SK-N-SH treated with all-trans-retinoic acid at 6 μM for 48 hours (cell line): ENCODE measurements at regions not wholly inside any gene's neighbourhood (a gene's known extent, or its start where the extent isn't known, plus 50 kb on each side); places are given as distances from the start of the nearest gene placed in this dataset.

Source experiments
- ATAC-seq: fragments of 200-7000 bp; cut with Tn5 transposase; 3 replicates; pipeline ENCODE4 v1.9.1; 2020; ENCODE audit warnings: mild to moderate bottlenecking, moderate library complexity
- ARNTL ChIP-seq: fragments of 450-650 bp; formaldehyde crosslinking; IDR thresholded peaks from 2 replicates; pipeline ENCODE4 v1.5.0; 2020; ENCODE audit warnings: low read depth, mild to moderate bottlenecking, moderate library complexity, borderline replicate concordance
- BACH2 ChIP-seq: fragments of 250-450 bp; sonication (Bioruptor Pico); IDR thresholded peaks from 2 replicates; pipeline ENCODE4 v1.9.0; 2021; ENCODE audit warnings: mild to moderate bottlenecking, borderline replicate concordance
- CSDC2 ChIP-seq: fragments of 250-450 bp; sonication (Bioruptor Pico); IDR thresholded peaks from 2 replicates; pipeline ENCODE4 v1.5.0; 2020; ENCODE audit warnings: mild to moderate bottlenecking, moderate library complexity
- CSRNP3 ChIP-seq: fragments of 250-450 bp; sonication (Bioruptor Pico); IDR thresholded peaks from 2 replicates; pipeline ENCODE4 v1.5.1; 2021; ENCODE audit warnings: mild to moderate bottlenecking, moderate library complexity
- ESRRG ChIP-seq: fragments of 250-450 bp; sonication (Bioruptor Pico); IDR thresholded peaks from 2 replicates; pipeline ENCODE4 v1.6.1; 2021; ENCODE audit warnings: mild to moderate bottlenecking
- GLIS3 ChIP-seq: fragments of 250-450 bp; sonication (Bioruptor Pico); IDR thresholded peaks from 2 replicates; pipeline ENCODE4 v1.5.0; 2020; ENCODE audit warnings: mild to moderate bottlenecking, moderate library complexity
- ISL1 ChIP-seq: fragments of 250-450 bp; sonication (Bioruptor Pico); IDR thresholded peaks from 2 replicates; pipeline ENCODE4 v2.1.2; 2022; ENCODE audit warnings: mild to moderate bottlenecking, moderate library complexity
- OSR1 ChIP-seq: fragments of 250-450 bp; sonication (Bioruptor Pico); IDR thresholded peaks from 2 replicates; pipeline ENCODE4 v1.8.0; 2022; ENCODE audit warnings: moderate library complexity, mild to moderate bottlenecking, inconsistent platforms
- PATZ1 ChIP-seq: fragments of 250-450 bp; sonication (Bioruptor Pico); IDR thresholded peaks from 2 replicates; pipeline ENCODE4 v1.8.0; 2020; ENCODE audit warnings: mild to moderate bottlenecking, moderate library complexity, borderline replicate concordance
- POU6F1 ChIP-seq: fragments of 250-450 bp; sonication (Bioruptor Pico); IDR thresholded peaks from 2 replicates; pipeline ENCODE4 v1.8.0; 2021; ENCODE audit warnings: low read depth, mild to moderate bottlenecking, moderate library complexity, borderline replicate concordance
- PPARA ChIP-seq: fragments of 250-450 bp; sonication (Bioruptor Pico); IDR thresholded peaks from 2 replicates; pipeline ENCODE4 v1.5.0; 2020; ENCODE audit warnings: mild to moderate bottlenecking, borderline replicate concordance
- RARB ChIP-seq: fragments of 250-450 bp; sonication (Bioruptor Pico); IDR thresholded peaks from 2 replicates; pipeline ENCODE4 v1.8.0; 2021; ENCODE audit warnings: mild to moderate bottlenecking, moderate library complexity
- SNAI2 ChIP-seq: fragments of 250-450 bp; sonication (Bioruptor Pico); IDR thresholded peaks from 2 replicates; pipeline ENCODE4 v1.5.0; 2020; ENCODE audit warnings: mild to moderate bottlenecking, moderate library complexity
- TCF4 ChIP-seq: fragments of 250-450 bp; sonication (Bioruptor Pico); IDR thresholded peaks from 2 replicates; pipeline ENCODE4 v1.8.0; 2021; ENCODE audit warnings: mild to moderate bottlenecking, moderate library complexity, borderline replicate concordance
- TOX ChIP-seq: fragments of 250-450 bp; sonication (Bioruptor Pico); IDR thresholded peaks from 2 replicates; pipeline ENCODE4 v1.8.0; 2021; ENCODE audit warnings: mild to moderate bottlenecking, moderate library complexity, borderline replicate concordance
- TSHZ2 ChIP-seq: fragments of 250-450 bp; sonication (Bioruptor Pico); IDR thresholded peaks from 2 replicates; pipeline ENCODE4 v1.5.0; 2020; ENCODE audit warnings: mild to moderate bottlenecking, moderate library complexity
- ZFP3 ChIP-seq: fragments of 250-450 bp; sonication (Bioruptor Pico); IDR thresholded peaks from 2 replicates; pipeline ENCODE4 v1.5.0; 2020; ENCODE audit warnings: mild to moderate bottlenecking, moderate library complexity
- ZFP30 ChIP-seq: fragments of 450-650 bp; formaldehyde crosslinking; IDR thresholded peaks from 2 replicates; pipeline ENCODE4 v1.5.0; 2022; ENCODE audit warnings: mild to moderate bottlenecking, moderate library complexity
- ZNF565 ChIP-seq: fragments of 450-650 bp; formaldehyde crosslinking; conservative IDR thresholded peaks from 2 replicates; pipeline ENCODE4 v1.5.0; 2020; ENCODE audit warnings: low read depth, mild to moderate bottlenecking, moderate library complexity
- ZNF70 ChIP-seq: fragments of 450-650 bp; formaldehyde crosslinking; IDR thresholded peaks from 2 replicates; pipeline ENCODE4 v1.5.0; 2020; ENCODE audit warnings: mild to moderate bottlenecking, moderate library complexity
- ZNF8 ChIP-seq: fragments of 450-650 bp; formaldehyde crosslinking; IDR thresholded peaks from 2 replicates; pipeline ENCODE4 v1.5.0; 2020; ENCODE audit warnings: mild to moderate bottlenecking, moderate library complexity
- TF ChIP-seq, protein P1 (sequence below): fragments of 250-450 bp; sonication (Bioruptor Pico); IDR thresholded peaks from 2 replicates; pipeline ENCODE4 v1.5.1; 2020; ENCODE audit warnings: low read depth, mild to moderate bottlenecking, moderate library complexity

GRCh38 chr6:160863782-160864181 is 127.8 kb upstream of the MAP3K4 start (continued):
- no peak for TF ChIP-seq ZFP3
- no peak for TF ChIP-seq ESRRG (CRISPR knock-in tag)
- TF ChIP-seq SNAI2 (CRISPR knock-in tag): no peak

- no peak for TF ChIP-seq PPARA (CRISPR knock-in tag)
- no peak for TF ChIP-seq OSR1
- TF ChIP-seq ESRRG (CRISPR knock-in tag): no peak
- no peak for TF ChIP-seq ZNF565 (CRISPR knock-in tag)
- TF ChIP-seq BACH2 (CRISPR knock-in tag): no peak
- TF ChIP-seq GLIS3: no peak
- no peak for TF ChIP-seq ARNTL (CRISPR knock-in tag)
- no peak for TF ChIP-seq ZFP30
- no peak for TF ChIP-seq ZNF8
- no peak for TF ChIP-seq CSDC2 (CRISPR knock-in tag)
- TF ChIP-seq TCF4 (CRISPR knock-in tag): no peak
- TF ChIP-seq SNAI2 (CRISPR knock-in tag): no peak
- no peak for TF ChIP-seq POU6F1 (CRISPR knock-in tag)
- TF ChIP-seq CSRNP3 (CRISPR knock-in tag): no peak
- ATAC-seq: no peak
These were observed 120.2 kb upstream of the MAP3K4 start for GRCh38 chr6:160871320-160871719.

- no peak for TF ChIP-seq RARB (CRISPR knock-in tag)
- TF ChIP-seq ESRRG (CRISPR knock-in tag): no peak
- TF ChIP-seq GLIS3: no peak
- no peak for TF ChIP-seq ISL1 (CRISPR knock-in tag)
- TF ChIP-seq TSHZ2 (CRISPR knock-in tag): no peak
- no peak for TF ChIP-seq ARNTL (CRISPR knock-in tag)
- no peak for TF ChIP-seq TOX
- no peak for TF ChIP-seq SNAI2 (CRISPR knock-in tag)
- no peak for TF ChIP-seq CSRNP3 (CRISPR knock-in tag)
- TF ChIP-seq, protein P1, sequence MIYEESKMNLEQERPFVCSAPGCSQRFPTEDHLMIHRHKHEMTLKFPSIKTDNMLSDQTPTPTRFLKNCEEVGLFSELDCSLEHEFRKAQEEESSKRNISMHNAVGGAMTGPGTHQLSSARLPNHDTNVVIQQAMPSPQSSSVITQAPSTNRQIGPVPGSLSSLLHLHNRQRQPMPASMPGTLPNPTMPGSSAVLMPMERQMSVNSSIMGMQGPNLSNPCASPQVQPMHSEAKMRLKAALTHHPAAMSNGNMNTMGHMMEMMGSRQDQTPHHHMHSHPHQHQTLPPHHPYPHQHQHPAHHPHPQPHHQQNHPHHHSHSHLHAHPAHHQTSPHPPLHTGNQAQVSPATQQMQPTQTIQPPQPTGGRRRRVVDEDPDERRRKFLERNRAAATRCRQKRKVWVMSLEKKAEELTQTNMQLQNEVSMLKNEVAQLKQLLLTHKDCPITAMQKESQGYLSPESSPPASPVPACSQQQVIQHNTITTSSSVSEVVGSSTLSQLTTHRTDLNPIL (CRISPR knock-in tag): no peak
- TF ChIP-seq OSR1: no peak
- TF ChIP-seq ZNF565 (CRISPR knock-in tag): no peak
- no peak for TF ChIP-seq TCF4 (CRISPR knock-in tag)
- TF ChIP-seq ZNF8: no peak
- TF ChIP-seq PPARA (CRISPR knock-in tag): no peak
- TF ChIP-seq PATZ1: no peak
- TF ChIP-seq BACH2 (CRISPR knock-in tag): no peak
- TF ChIP-seq ZFP30: no peak
- TF ChIP-seq ZNF70 (CRISPR knock-in tag): no peak
- no peak for TF ChIP-seq CSDC2 (CRISPR knock-in tag)
- ATAC-seq: no peak
These were observed 110.3 kb upstream of the MAP3K4 start for GRCh38 chr6:160881148-160881808.
